ENCODE measurements at regions not wholly inside any gene's neighbourhood (a gene's known extent, or its start where the extent isn't known, plus 50 kb on each side); places are given as distances from the start of the nearest gene placed in this dataset.

- no peak for TF ChIP-seq CHD7 (IDR thresholded peaks at IDR 0.05; ENCODE audit: insufficient replicate concordance, low read length)
- TF ChIP-seq SP2 (IDR thresholded peaks at IDR 0.05; ENCODE audit: low read length) = no peak
- no peak for TF ChIP-seq RNF2 (IDR thresholded peaks at IDR 0.05; ENCODE audit: borderline replicate concordance, low read depth, low read length, missing control alignments, poor library complexity, severe bottlenecking)
- TF ChIP-seq FOSL1 (IDR thresholded peaks at IDR 0.05; ENCODE audit: insufficient read depth, low read depth, low read length) = no peak
Measured at GRCh38 chr17:15124746-15125145, 140.4 kb downstream of the PMP22 start (continued).

All from H1 (cell line).